ACC112 (cell line): ENCODE measurements at regions not wholly inside any gene's neighbourhood (a gene's known extent, or its start where the extent isn't known, plus 50 kb on each side); places are given as distances from the start of the nearest gene placed in this dataset.

Experiments used
- H2AFZ ChIP-seq: fragments of 200-600 bp; sonication (generic); one replicate; pipeline ENCODE4 v1.6.0; 2017; ENCODE audit warnings: antibody characterized with exemption, low read length; ENCODE audit not compliant: unreplicated experiment
- H3K27ac ChIP-seq: fragments of 200-600 bp; sonication (generic); 2 replicates; pipeline ENCODE4 v1.5.1; 2014; ENCODE audit warnings: low read depth, mild to moderate bottlenecking, antibody characterized with exemption, low read length, moderate library complexity
- H3K27me3 ChIP-seq: fragments of 200-600 bp; sonication (generic); 2 replicates; pipeline ENCODE4 v1.6.1; 2014; ENCODE audit warnings: mild to moderate bottlenecking, antibody characterized with exemption, low read length, moderate library complexity, mixed read lengths; ENCODE audit not compliant: insufficient read depth
- H3K36me3 ChIP-seq: fragments of 200-600 bp; sonication (generic); 2 replicates; pipeline ENCODE4 v1.6.1; 2016; ENCODE audit warnings: mild to moderate bottlenecking, antibody characterized with exemption, low read length, moderate library complexity, mixed read lengths; ENCODE audit not compliant: insufficient read depth
- H3K4me1 ChIP-seq: fragments of 200-600 bp; sonication (generic); one replicate; pipeline ENCODE4 v1.6.1; 2016; ENCODE audit warnings: low read length, mixed read lengths; ENCODE audit not compliant: insufficient read depth, unreplicated experiment, control insufficient read depth
- H3K4me3 ChIP-seq: fragments of 200-600 bp; sonication (generic); 2 replicates; pipeline ENCODE4 v1.5.1; 2014; ENCODE audit warnings: mild to moderate bottlenecking, low read depth, low read length
- H3K79me2 ChIP-seq: fragments of 200-600 bp; sonication (generic); one replicate; pipeline ENCODE4 v1.6.0; 2016; ENCODE audit warnings: low read length; ENCODE audit not compliant: control insufficient read depth, unreplicated experiment, insufficient read depth

DNA sequence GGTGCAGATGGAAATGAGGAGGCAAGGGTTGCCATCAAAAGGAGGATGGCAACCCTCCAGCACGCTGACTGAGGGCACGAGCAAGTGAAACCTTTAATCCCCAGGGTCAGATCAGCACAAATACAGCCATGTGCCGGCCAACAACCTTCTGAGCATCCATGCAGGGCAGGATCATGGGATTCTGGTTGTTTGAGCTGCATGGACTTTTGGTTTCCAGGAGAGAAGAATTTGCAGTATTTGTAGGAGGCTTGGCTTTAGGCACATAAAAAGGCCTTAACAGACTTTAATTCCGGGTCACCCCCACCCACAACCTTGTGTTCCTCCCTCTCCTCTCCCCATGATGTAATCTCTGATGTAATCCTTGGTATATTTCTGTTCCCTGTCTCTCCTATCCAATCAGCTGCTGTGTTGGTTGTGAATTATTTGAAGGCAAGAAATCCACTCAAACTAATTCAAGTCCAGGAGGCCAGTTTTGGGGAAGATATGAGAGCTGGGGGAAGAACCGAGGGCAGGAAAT lies 254.3 kb downstream of the SHQ1 start:
- Histone ChIP-seq H3K79me2 (no peaks in the 10 kb centered on the region), H3K27ac (no peak overlapping the region), H3K4me3 (no peak overlapping the region), H3K4me1 (peaks cover 17% of the 10 kb centered on the region), H3K27me3 (peaks cover 3% of the 10 kb centered on the region; the same call in 1 of the 2 replicates), H3K36me3 (no peaks in the 10 kb centered on the region), H2AFZ (no peak overlapping the region)

- Histone ChIP-seq H3K4me1 (peaks cover 17% of the 10 kb centered on the region), H2AFZ (no peak overlapping the region), H3K27me3 (no peaks in the 10 kb centered on the region), H3K36me3 (no peaks in the 10 kb centered on the region), H3K4me3 (no peak overlapping the region), H3K79me2 (no peaks in the 10 kb centered on the region), H3K27ac (peak overlapping the region; percentile 43)
Measured at GRCh38 chr3:72591522-72592421, 256.5 kb downstream of the SHQ1 start.

GRCh38 chr3:72590732-72591221 lies 257.5 kb downstream of the SHQ1 start:
- Histone ChIP-seq H3K4me1 (peaks cover 17% of the 10 kb centered on the region), H2AFZ (no peak overlapping the region), H3K27me3 (no peaks in the 10 kb centered on the region), H3K36me3 (no peaks in the 10 kb centered on the region), H3K4me3 (no peak overlapping the region), H3K79me2 (no peaks in the 10 kb centered on the region), H3K27ac (no peak overlapping the region)

GRCh38 chr3:72587282-72587681 lies 261.0 kb downstream of the SHQ1 start:
- no peaks in the 10 kb centered on the region for H3K79me2 ChIP-seq
- no peaks in the 10 kb centered on the region; the same call in 1 of the 2 replicates for H3K27me3 ChIP-seq
- H3K4me3 ChIP-seq, result no peak overlapping the region
- no peak overlapping the region for H3K27ac ChIP-seq
- peaks cover 13% of the 10 kb centered on the region for H3K4me1 ChIP-seq
- H2AFZ ChIP-seq, result no peak overlapping the region
- no peaks in the 10 kb centered on the region for H3K36me3 ChIP-seq

DNA sequence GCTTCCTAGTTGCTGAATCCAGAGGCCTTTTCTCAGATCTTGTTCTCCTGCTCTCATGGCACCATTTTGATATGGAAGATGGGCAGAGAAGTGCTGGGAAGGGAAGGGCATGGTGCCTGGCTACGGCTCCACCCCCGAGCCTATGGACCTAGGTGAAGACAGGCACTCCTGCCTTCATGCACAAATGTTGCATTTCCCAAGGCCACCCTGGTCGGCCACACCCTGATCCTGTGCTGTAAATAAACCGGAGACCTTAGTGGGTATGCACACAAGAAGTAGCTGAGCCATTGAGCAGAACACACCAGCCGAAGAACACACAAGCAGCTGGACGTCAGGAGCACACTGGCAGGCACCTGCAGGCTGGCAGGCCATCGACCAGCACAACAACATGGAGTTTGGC lies 261.6 kb downstream of the SHQ1 start:
- no peaks in the 10 kb centered on the region for H3K36me3 ChIP-seq
- peaks cover under 1% of the 10 kb centered on the region; the same call in 1 of the 2 replicates for H3K27me3 ChIP-seq
- no peak overlapping the region for H3K4me3 ChIP-seq
- H3K27ac ChIP-seq, result no peak overlapping the region
- H3K79me2 ChIP-seq, result no peaks in the 10 kb centered on the region
- peaks cover 7% of the 10 kb centered on the region for H3K4me1 ChIP-seq
- H2AFZ ChIP-seq, result no peak overlapping the region

GRCh38 chr3:72585966-72586365 lies 262.3 kb downstream of the SHQ1 start:
- Histone ChIP-seq H3K4me1 (peaks cover under 1% of the 10 kb centered on the region), H3K79me2 (no peaks in the 10 kb centered on the region), H3K4me3 (no peak overlapping the region), H3K36me3 (no peaks in the 10 kb centered on the region), H3K27ac (no peak overlapping the region), H3K27me3 (peaks cover 8% of the 10 kb centered on the region; the same call in 1 of the 2 replicates), H2AFZ (no peak overlapping the region)

- no peak overlapping the region for H3K27ac ChIP-seq
- H3K79me2 ChIP-seq, result no peaks in the 10 kb centered on the region
- no peaks in the 10 kb centered on the region for H3K4me1 ChIP-seq
- H3K36me3 ChIP-seq, result no peaks in the 10 kb centered on the region
- no peak overlapping the region for H3K4me3 ChIP-seq
- no peak overlapping the region for H2AFZ ChIP-seq
- H3K27me3 ChIP-seq, result peaks cover 10% of the 10 kb centered on the region; the same call in 1 of the 2 replicates
Measured at GRCh38 chr3:72584262-72584661, 264.0 kb downstream of the SHQ1 start.

GRCh38 chr3:72582963-72583362 lies 265.3 kb downstream of the SHQ1 start:
- peaks cover 10% of the 10 kb centered on the region; the same call in 1 of the 2 replicates for H3K27me3 ChIP-seq
- no peak overlapping the region for H3K4me3 ChIP-seq
- no peak overlapping the region for H2AFZ ChIP-seq
- H3K27ac ChIP-seq, result no peak overlapping the region
- no peaks in the 10 kb centered on the region for H3K4me1 ChIP-seq
- H3K79me2 ChIP-seq, result no peaks in the 10 kb centered on the region
- no peaks in the 10 kb centered on the region for H3K36me3 ChIP-seq

GRCh38 chr3:72582211-72582878 lies 265.9 kb downstream of the SHQ1 start:
- no peak overlapping the region for H3K27ac ChIP-seq
- H3K4me3 ChIP-seq, result no peak overlapping the region
- H2AFZ ChIP-seq, result no peak overlapping the region
- no peaks in the 10 kb centered on the region for H3K79me2 ChIP-seq
- peaks cover 10% of the 10 kb centered on the region; the same call in 1 of the 2 replicates for H3K27me3 ChIP-seq
- no peaks in the 10 kb centered on the region for H3K36me3 ChIP-seq
- no peaks in the 10 kb centered on the region for H3K4me1 ChIP-seq

- H3K27ac ChIP-seq, result no peak overlapping the region
- H3K4me1 ChIP-seq, result no peaks in the 10 kb centered on the region
- H2AFZ ChIP-seq, result no peak overlapping the region
Measured at GRCh38 chr3:72580900-72581299, 267.3 kb downstream of the SHQ1 start.

More at GRCh38 chr3:72580900-72581299, 267.3 kb downstream of the SHQ1 start:
- H3K27me3 ChIP-seq, result peaks cover 10% of the 10 kb centered on the region; the same call in 1 of the 2 replicates
- H3K79me2 ChIP-seq, result no peaks in the 10 kb centered on the region
- H3K4me3 ChIP-seq, result no peak overlapping the region
- no peaks in the 10 kb centered on the region for H3K36me3 ChIP-seq
